HEK293 (cell line): ENCODE measurements at regions not wholly inside any gene's neighbourhood (a gene's known extent, or its start where the extent isn't known, plus 50 kb on each side); places are given as distances from the start of the nearest gene placed in this dataset.

ENCODE experiments used
- CTCF ChIA-PET: fragments of 350-600 bp; formaldehyde crosslinking; extraction: SDS; loops from one replicate; lab custom pipeline; 2021; ENCODE audit warnings: antibody characterized with exemption; lab: Yijun Ruan, JAX
- POLR2A ChIA-PET: fragments of 300-600 bp; formaldehyde crosslinking; extraction: SDS; loops from one replicate; lab custom pipeline; 2020; ENCODE audit warnings: antibody characterized with exemption, inconsistent platforms; lab: Yijun Ruan, JAX
- H3K27ac ChIP-seq: fragments of 200-500 bp; sonication (Bioruptor generic); 2 replicates; pipeline ENCODE4 v1.5.1; 2014; ENCODE audit warnings: low read depth, low read length, control low read depth, inconsistent platforms; ENCODE audit errors: extremely low read depth
- H3K36me3 ChIP-seq, 2 experiments: fragments of 200-500 bp in 1 of 2; sonication (Bioruptor generic) in 1 of 2; 1 replicate in 1 of 2; 2 replicates in 1 of 2; pipeline ENCODE4 v1.5.1; 2014 to 2017; ENCODE audit warnings: inconsistent platforms in 2 of 2, low read length in 2 of 2; ENCODE audit not compliant: control insufficient read depth in 2 of 2, insufficient read depth in 1 of 2
- H3K4me1 ChIP-seq: fragments of 200-500 bp; sonication (Bioruptor generic); 2 replicates; pipeline ENCODE4 v1.5.1; 2014; ENCODE audit warnings: mild to moderate bottlenecking, low read length, inconsistent platforms; ENCODE audit not compliant: control insufficient read depth, insufficient read depth
- H3K4me3 ChIP-seq: 2 replicates; pipeline ENCODE4 v1.5.1; 2011; ENCODE audit warnings: low read depth, mild to moderate bottlenecking, control low read depth, low read length, moderate library complexity
- H3K9me3 ChIP-seq: fragments of 200-500 bp; sonication (Bioruptor generic); 2 replicates; pipeline ENCODE4 v1.5.1; 2014; ENCODE audit warnings: low read depth, low read length, inconsistent platforms; ENCODE audit not compliant: control insufficient read depth, insufficient read depth
- FEZF1 ChIP-seq: fragments of 450-650 bp; formaldehyde crosslinking; IDR thresholded peaks from 2 replicates; pipeline ENCODE4 v1.5.1; 2016; ENCODE audit warnings: missing biosample characterization, missing genetic modification characterization
- GLIS2 ChIP-seq: fragments of 450-650 bp; formaldehyde crosslinking; IDR thresholded peaks from 2 replicates; pipeline ENCODE4 v1.5.1; 2016; ENCODE audit warnings: missing biosample characterization, missing genetic modification characterization
- HOXA7 ChIP-seq: sonication (generic); formaldehyde crosslinking; IDR thresholded peaks from 2 replicates; pipeline ENCODE4 v1.8.1; 2022; ENCODE audit warnings: missing genetic modification reagents, borderline replicate concordance
- KLF10 ChIP-seq: fragments of 450-650 bp; IDR thresholded peaks from 2 replicates; pipeline ENCODE4 v1.5.1; 2018; ENCODE audit warnings: missing biosample characterization, mild to moderate bottlenecking, missing genetic modification characterization
- KLF16 ChIP-seq: fragments of 450-650 bp; formaldehyde crosslinking; IDR thresholded peaks from 2 replicates; pipeline ENCODE4 v1.5.1; 2017; ENCODE audit warnings: missing biosample characterization, missing genetic modification characterization
- SETDB1 ChIP-seq: IDR thresholded peaks from one replicate; pipeline ENCODE4 v1.6.1; 2017; ENCODE audit warnings: mild to moderate bottlenecking, low read length, moderate library complexity, mixed read lengths; ENCODE audit not compliant: insufficient read length
- SP3 ChIP-seq: fragments of 450-650 bp; formaldehyde crosslinking; IDR thresholded peaks from 2 replicates; pipeline ENCODE4 v1.5.1; 2016; ENCODE audit warnings: missing biosample characterization, missing genetic modification characterization
- SP7 ChIP-seq: fragments of 450-650 bp; formaldehyde crosslinking; IDR thresholded peaks from 2 replicates; pipeline ENCODE4 v1.5.1; 2016; ENCODE audit warnings: missing biosample characterization, missing genetic modification characterization
- ZFHX2 ChIP-seq: fragments of 450-650 bp; formaldehyde crosslinking; conservative IDR thresholded peaks from 2 replicates; pipeline ENCODE4 v1.5.1; 2016; ENCODE audit warnings: missing biosample characterization, missing genetic modification characterization
- ZNF10 ChIP-seq: fragments of 450-650 bp; formaldehyde crosslinking; IDR thresholded peaks from 2 replicates; pipeline ENCODE4 v1.5.1; 2017; ENCODE audit warnings: missing biosample characterization, missing genetic modification characterization
- ZNF121 ChIP-seq: fragments of 450-650 bp; formaldehyde crosslinking; IDR thresholded peaks from 2 replicates; pipeline ENCODE4 v1.5.1; 2016; ENCODE audit warnings: missing biosample characterization, missing genetic modification characterization
- ZNF138 ChIP-seq: fragments of 450-650 bp; formaldehyde crosslinking; IDR thresholded peaks from 2 replicates; pipeline ENCODE4 v1.5.1; 2016; ENCODE audit warnings: missing biosample characterization, missing genetic modification characterization, borderline replicate concordance
- ZNF146 ChIP-seq: fragments of 450-650 bp; formaldehyde crosslinking; IDR thresholded peaks from 2 replicates; pipeline ENCODE4 v1.5.1; 2016; ENCODE audit warnings: missing biosample characterization, missing genetic modification characterization
- ZNF157 ChIP-seq: fragments of 450-650 bp; formaldehyde crosslinking; IDR thresholded peaks from 2 replicates; pipeline ENCODE4 v1.5.1; 2016; ENCODE audit warnings: missing biosample characterization, missing genetic modification characterization
- ZNF2 ChIP-seq: fragments of 450-650 bp; formaldehyde crosslinking; IDR thresholded peaks from 2 replicates; pipeline ENCODE4 v1.5.1; 2016; ENCODE audit warnings: missing biosample characterization, missing genetic modification characterization
- ZNF202 ChIP-seq: fragments of 450-650 bp; formaldehyde crosslinking; IDR thresholded peaks from 2 replicates; pipeline ENCODE4 v1.5.1; 2016; ENCODE audit warnings: missing biosample characterization, missing genetic modification characterization, borderline replicate concordance
- ZNF248 ChIP-seq: fragments of 450-650 bp; formaldehyde crosslinking; IDR thresholded peaks from 2 replicates; pipeline ENCODE4 v1.5.1; 2017; ENCODE audit warnings: missing biosample characterization, missing genetic modification characterization
- ZNF341 ChIP-seq: fragments of 450-650 bp; formaldehyde crosslinking; IDR thresholded peaks from 2 replicates; pipeline ENCODE4; 2016; ENCODE audit warnings: low read depth, missing biosample characterization, missing genetic modification characterization
- ZNF354C ChIP-seq: fragments of 450-650 bp; formaldehyde crosslinking; IDR thresholded peaks from 2 replicates; pipeline ENCODE4 v1.5.1; 2016; ENCODE audit warnings: missing biosample characterization, missing genetic modification characterization, low read depth, borderline replicate concordance
- ZNF530 ChIP-seq: fragments of 450-650 bp; formaldehyde crosslinking; IDR thresholded peaks from 2 replicates; pipeline ENCODE4 v1.5.1; 2016; ENCODE audit warnings: low read depth, missing biosample characterization, missing genetic modification characterization
- ZNF549 ChIP-seq: fragments of 450-650 bp; IDR thresholded peaks from 2 replicates; pipeline ENCODE4 v1.5.1; 2018; ENCODE audit warnings: missing biosample characterization, missing genetic modification characterization, mild to moderate bottlenecking, inconsistent platforms, moderate library complexity
- ZNF571 ChIP-seq: fragments of 450-650 bp; formaldehyde crosslinking; IDR thresholded peaks from 2 replicates; pipeline ENCODE4 v1.5.0; 2017; ENCODE audit warnings: missing biosample characterization, missing genetic modification characterization
- ZNF843 ChIP-seq: fragments of 450-650 bp; formaldehyde crosslinking; IDR thresholded peaks from 2 replicates; pipeline ENCODE4 v1.5.1; 2016; ENCODE audit warnings: missing biosample characterization, missing genetic modification characterization
- TF ChIP-seq, protein P1 (sequence below): fragments of 450-650 bp; formaldehyde crosslinking; IDR thresholded peaks from 2 replicates; pipeline ENCODE4 v1.5.1; 2017; ENCODE audit warnings: missing biosample characterization, missing genetic modification characterization
- TF ChIP-seq, protein P2 (sequence below): IDR thresholded peaks from 2 replicates; pipeline ENCODE4 v1.6.1; 2011; ENCODE audit warnings: mild to moderate bottlenecking, low read depth, low read length, borderline replicate concordance
- TF ChIP-seq, protein P3 (sequence below): fragments of 450-650 bp; formaldehyde crosslinking; IDR thresholded peaks from 2 replicates; pipeline ENCODE4 v1.5.1; 2016; ENCODE audit warnings: missing biosample characterization, missing genetic modification characterization
- TF ChIP-seq, protein P4 (sequence below): fragments of 450-650 bp; formaldehyde crosslinking; IDR thresholded peaks from 2 replicates; pipeline ENCODE4 v1.5.1; 2016; ENCODE audit warnings: missing biosample characterization, missing genetic modification characterization, borderline replicate concordance

DNA sequence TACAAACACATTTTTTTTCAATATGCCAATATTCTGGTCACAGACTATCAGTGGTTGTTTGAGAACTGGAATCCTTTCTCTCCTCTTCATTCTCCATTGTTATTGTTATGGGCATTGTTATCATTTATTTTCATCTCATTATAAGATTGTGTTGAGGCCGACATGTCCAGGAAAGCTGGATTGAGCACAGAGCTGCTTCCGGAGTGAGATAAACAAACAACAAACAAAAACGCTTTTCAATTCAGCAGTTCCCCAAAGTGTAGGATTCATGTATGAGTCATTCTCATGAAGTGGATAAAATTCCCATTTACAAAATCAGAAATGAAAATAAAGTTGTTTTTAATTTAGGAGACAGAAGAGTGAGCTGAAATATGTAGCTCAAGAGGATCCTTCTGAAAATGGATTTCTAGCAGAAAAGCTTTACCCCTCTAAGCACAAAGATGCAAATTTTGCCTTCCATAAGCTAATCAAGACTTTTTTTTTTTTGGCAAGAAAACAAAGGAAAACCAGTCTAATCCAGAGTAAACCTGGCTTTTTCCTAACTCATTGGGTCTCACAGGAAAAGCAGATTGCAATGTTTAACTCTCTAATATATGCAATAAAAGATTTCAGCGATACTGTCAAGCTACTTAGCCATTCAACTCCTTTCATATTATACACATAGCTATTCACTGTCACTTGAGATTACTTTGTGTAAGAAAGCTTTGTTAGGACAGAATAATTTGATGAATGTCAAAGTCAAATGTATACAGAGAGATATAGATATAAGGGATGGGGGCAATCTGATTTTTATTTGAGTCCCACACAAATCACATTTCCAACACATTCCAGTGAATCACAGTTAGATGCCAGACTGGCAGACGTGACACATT is 1441.7 kb upstream of the CELF4 start:
- TF ChIP-seq, protein P1, sequence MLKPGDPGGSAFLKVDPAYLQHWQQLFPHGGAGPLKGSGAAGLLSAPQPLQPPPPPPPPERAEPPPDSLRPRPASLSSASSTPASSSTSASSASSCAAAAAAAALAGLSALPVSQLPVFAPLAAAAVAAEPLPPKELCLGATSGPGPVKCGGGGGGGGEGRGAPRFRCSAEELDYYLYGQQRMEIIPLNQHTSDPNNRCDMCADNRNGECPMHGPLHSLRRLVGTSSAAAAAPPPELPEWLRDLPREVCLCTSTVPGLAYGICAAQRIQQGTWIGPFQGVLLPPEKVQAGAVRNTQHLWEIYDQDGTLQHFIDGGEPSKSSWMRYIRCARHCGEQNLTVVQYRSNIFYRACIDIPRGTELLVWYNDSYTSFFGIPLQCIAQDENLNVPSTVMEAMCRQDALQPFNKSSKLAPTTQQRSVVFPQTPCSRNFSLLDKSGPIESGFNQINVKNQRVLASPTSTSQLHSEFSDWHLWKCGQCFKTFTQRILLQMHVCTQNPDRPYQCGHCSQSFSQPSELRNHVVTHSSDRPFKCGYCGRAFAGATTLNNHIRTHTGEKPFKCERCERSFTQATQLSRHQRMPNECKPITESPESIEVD, result no peak
- TF ChIP-seq ZNF10 (tag by site-specific recombination) (no peak), HOXA7 (no peak), SP7 (tag by site-specific recombination) (no peak), GLIS2 (tag by site-specific recombination) (no peak), KLF16 (no peak), FEZF1 (tag by site-specific recombination) (no peak), ZNF549 (tag by site-specific recombination) (no peak), SP3 (tag by site-specific recombination) (no peak), ZNF157 (tag by site-specific recombination) (no peak), ZNF341 (tag by site-specific recombination) (no peak), ZNF248 (tag by site-specific recombination) (no peak), ZNF2 (tag by site-specific recombination) (no peak), ZNF146 (tag by site-specific recombination) (no peak), SETDB1 (no peak), KLF10 (no peak), ZNF121 (no peak), ZNF202 (tag by site-specific recombination) (no peak), ZNF571 (no peak)
- TF ChIP-seq, protein P2, sequence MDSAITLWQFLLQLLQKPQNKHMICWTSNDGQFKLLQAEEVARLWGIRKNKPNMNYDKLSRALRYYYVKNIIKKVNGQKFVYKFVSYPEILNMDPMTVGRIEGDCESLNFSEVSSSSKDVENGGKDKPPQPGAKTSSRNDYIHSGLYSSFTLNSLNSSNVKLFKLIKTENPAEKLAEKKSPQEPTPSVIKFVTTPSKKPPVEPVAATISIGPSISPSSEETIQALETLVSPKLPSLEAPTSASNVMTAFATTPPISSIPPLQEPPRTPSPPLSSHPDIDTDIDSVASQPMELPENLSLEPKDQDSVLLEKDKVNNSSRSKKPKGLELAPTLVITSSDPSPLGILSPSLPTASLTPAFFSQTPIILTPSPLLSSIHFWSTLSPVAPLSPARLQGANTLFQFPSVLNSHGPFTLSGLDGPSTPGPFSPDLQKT, result no peak
- CTCF ChIA-PET, result no interaction called here
- H3K27ac ChIP-seq, result no peak overlapping the region

DNA sequence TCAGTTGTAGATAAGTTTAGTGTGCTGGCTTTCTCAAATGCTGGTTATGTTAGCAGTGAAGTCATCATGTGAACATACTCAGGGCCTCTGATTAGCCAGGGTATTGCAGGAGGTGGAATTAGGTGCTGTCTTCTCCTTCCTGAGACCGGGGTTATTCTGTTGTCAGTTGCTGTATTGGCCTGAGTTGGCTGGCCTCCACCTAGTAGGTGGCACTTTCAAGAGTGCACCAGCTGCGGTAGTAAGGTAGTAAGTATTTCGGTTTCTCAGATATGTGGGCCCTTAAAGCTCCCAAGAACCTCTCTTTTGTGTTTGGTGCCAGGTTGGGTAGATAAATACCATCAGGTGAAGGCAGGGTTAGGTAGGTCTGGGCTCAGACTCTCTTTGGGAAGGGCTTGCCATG is 1430.5 kb upstream of the CELF4 start:
- ChIA-PET POLR2A (no interaction called here), CTCF (no interaction called here)
- Histone ChIP-seq H3K36me3 (no peaks in the 10 kb centered on the region), H3K4me1 (no peaks in the 10 kb centered on the region), H3K9me3 (no peaks in the 10 kb centered on the region), H3K4me3 (no peak overlapping the region), H3K27ac (no peak overlapping the region)
- TF ChIP-seq ZNF138 (no peak), ZNF530 (tag by site-specific recombination) (no peak), ZFHX2 (tag by site-specific recombination) (no peak), ZNF843 (no peak), ZNF354C (tag by site-specific recombination) (no peak)
- TF ChIP-seq, protein P3, sequence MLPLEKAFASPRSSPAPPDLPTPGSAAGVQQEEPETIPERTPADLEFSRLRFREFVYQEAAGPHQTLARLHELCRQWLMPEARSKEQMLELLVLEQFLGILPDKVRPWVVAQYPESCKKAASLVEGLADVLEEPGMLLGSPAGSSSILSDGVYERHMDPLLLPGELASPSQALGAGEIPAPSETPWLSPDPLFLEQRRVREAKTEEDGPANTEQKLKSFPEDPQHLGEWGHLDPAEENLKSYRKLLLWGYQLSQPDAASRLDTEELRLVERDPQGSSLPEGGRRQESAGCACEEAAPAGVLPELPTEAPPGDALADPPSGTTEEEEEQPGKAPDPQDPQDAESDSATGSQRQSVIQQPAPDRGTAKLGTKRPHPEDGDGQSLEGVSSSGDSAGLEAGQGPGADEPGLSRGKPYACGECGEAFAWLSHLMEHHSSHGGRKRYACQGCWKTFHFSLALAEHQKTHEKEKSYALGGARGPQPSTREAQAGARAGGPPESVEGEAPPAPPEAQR (tag by site-specific recombination), result no peak
- TF ChIP-seq, protein P4, sequence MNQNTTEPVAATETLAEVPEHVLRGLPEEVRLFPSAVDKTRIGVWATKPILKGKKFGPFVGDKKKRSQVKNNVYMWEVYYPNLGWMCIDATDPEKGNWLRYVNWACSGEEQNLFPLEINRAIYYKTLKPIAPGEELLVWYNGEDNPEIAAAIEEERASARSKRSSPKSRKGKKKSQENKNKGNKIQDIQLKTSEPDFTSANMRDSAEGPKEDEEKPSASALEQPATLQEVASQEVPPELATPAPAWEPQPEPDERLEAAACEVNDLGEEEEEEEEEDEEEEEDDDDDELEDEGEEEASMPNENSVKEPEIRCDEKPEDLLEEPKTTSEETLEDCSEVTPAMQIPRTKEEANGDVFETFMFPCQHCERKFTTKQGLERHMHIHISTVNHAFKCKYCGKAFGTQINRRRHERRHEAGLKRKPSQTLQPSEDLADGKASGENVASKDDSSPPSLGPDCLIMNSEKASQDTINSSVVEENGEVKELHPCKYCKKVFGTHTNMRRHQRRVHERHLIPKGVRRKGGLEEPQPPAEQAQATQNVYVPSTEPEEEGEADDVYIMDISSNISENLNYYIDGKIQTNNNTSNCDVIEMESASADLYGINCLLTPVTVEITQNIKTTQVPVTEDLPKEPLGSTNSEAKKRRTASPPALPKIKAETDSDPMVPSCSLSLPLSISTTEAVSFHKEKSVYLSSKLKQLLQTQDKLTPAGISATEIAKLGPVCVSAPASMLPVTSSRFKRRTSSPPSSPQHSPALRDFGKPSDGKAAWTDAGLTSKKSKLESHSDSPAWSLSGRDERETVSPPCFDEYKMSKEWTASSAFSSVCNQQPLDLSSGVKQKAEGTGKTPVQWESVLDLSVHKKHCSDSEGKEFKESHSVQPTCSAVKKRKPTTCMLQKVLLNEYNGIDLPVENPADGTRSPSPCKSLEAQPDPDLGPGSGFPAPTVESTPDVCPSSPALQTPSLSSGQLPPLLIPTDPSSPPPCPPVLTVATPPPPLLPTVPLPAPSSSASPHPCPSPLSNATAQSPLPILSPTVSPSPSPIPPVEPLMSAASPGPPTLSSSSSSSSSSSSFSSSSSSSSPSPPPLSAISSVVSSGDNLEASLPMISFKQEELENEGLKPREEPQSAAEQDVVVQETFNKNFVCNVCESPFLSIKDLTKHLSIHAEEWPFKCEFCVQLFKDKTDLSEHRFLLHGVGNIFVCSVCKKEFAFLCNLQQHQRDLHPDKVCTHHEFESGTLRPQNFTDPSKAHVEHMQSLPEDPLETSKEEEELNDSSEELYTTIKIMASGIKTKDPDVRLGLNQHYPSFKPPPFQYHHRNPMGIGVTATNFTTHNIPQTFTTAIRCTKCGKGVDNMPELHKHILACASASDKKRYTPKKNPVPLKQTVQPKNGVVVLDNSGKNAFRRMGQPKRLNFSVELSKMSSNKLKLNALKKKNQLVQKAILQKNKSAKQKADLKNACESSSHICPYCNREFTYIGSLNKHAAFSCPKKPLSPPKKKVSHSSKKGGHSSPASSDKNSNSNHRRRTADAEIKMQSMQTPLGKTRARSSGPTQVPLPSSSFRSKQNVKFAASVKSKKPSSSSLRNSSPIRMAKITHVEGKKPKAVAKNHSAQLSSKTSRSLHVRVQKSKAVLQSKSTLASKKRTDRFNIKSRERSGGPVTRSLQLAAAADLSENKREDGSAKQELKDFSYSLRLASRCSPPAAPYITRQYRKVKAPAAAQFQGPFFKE (tag by site-specific recombination), result no peak

More for the DNA sequence above, 1441.7 kb upstream of the CELF4 start:
- H3K36me3 ChIP-seq, result no peaks in the 10 kb centered on the region
- H3K4me3 ChIP-seq, result no peak overlapping the region
- H3K4me1 ChIP-seq, result no peaks in the 10 kb centered on the region
- POLR2A ChIA-PET, result no interaction called here
- H3K9me3 ChIP-seq, result no peaks in the 10 kb centered on the region
